OCI-LY7 (cell line): ENCODE measurements at regions not wholly inside any gene's neighbourhood (a gene's known extent, or its start where the extent isn't known, plus 50 kb on each side); places are given as distances from the start of the nearest gene placed in this dataset.

Source experiments
- BruUV-seq: library from RNA; stranded (reverse); fragments of 400-500 nt; replicated peaks from 2 replicates; lab custom pipeline; 2021; lab: Mats Ljungman, UMichigan
- CTCF ChIA-PET: fragments of 300-600 bp; sonication (Branson Sonifier 250); formaldehyde crosslinking; loops from one replicate; lab custom pipeline; 2022; ENCODE audit warnings: antibody characterized with exemption; ENCODE audit not compliant: unreplicated experiment; lab: Charles Lee
- POLR2A ChIA-PET: fragments of 300-600 bp; sonication (Branson Sonifier 250); formaldehyde crosslinking; loops from one replicate; lab custom pipeline; 2022; ENCODE audit warnings: antibody characterized with exemption; lab: Charles Lee
- DNase-seq: peaks from one replicate; pipeline ENCODE4 v3.0.0-alpha.2; 2015; ENCODE audit warnings: low spot score
- H2AFZ ChIP-seq: fragments of 200-600 bp; sonication (generic), shearing (Covaris generic); 2 replicates; pipeline ENCODE4 v1.6.1; 2014; ENCODE audit warnings: mild to moderate bottlenecking, antibody characterized with exemption, low read length, moderate library complexity
- H3K27ac ChIP-seq: fragments of 200-600 bp; sonication (generic); 2 replicates; pipeline ENCODE4 v1.5.1; 2014; ENCODE audit warnings: mixed run types, low read depth, mild to moderate bottlenecking, moderate library complexity, low read length, inconsistent platforms; ENCODE audit not compliant: poor library complexity, severe bottlenecking
- H3K36me3 ChIP-seq: fragments of 200-600 bp; sonication (generic); 2 replicates; pipeline ENCODE4 v1.6.1; 2014; ENCODE audit warnings: mild to moderate bottlenecking, antibody characterized with exemption, low read length, moderate library complexity, mixed read lengths; ENCODE audit not compliant: insufficient read depth
- H3K4me1 ChIP-seq: fragments of 200-600 bp; sonication (generic); 2 replicates; pipeline ENCODE4 v1.5.1; 2014; ENCODE audit warnings: mild to moderate bottlenecking, low read length; ENCODE audit not compliant: insufficient read depth, poor library complexity, severe bottlenecking
- H3K4me2 ChIP-seq: fragments of 200-600 bp; sonication (generic); 2 replicates; pipeline ENCODE4 v1.6.1; 2014; ENCODE audit warnings: mild to moderate bottlenecking, low read length
- H3K4me3 ChIP-seq: fragments of 200-600 bp; sonication (generic); 2 replicates; pipeline ENCODE4 v1.5.1; 2014; ENCODE audit warnings: mild to moderate bottlenecking, low read depth, low read length; ENCODE audit not compliant: poor library complexity, severe bottlenecking
- H3K79me2 ChIP-seq: fragments of 200-600 bp; sonication (generic); 2 replicates; pipeline ENCODE4 v1.6.1; 2016; ENCODE audit warnings: low read depth, mild to moderate bottlenecking, low read length, moderate library complexity, mixed read lengths; ENCODE audit not compliant: insufficient read depth
- H3K9me2 ChIP-seq: fragments of 200-600 bp; sonication (generic); 2 replicates; pipeline ENCODE4 v1.6.1; 2016; ENCODE audit warnings: mild to moderate bottlenecking, low read length, mixed read lengths; ENCODE audit not compliant: insufficient read depth
- H3K9me3 ChIP-seq: fragments of 200-600 bp; sonication (generic); 2 replicates; pipeline ENCODE4 v1.6.1; 2014; ENCODE audit warnings: mild to moderate bottlenecking, mixed run types, low read length, mixed read lengths
- H4K20me1 ChIP-seq: fragments of 200-600 bp; sonication (generic); 2 replicates; pipeline ENCODE4 v1.6.1; 2014; ENCODE audit warnings: mild to moderate bottlenecking, antibody characterized with exemption, low read length, moderate library complexity, mixed read lengths; ENCODE audit not compliant: insufficient read depth
- EZH2phosphoT487 ChIP-seq: fragments of 200-600 bp; sonication (generic); IDR thresholded peaks from 2 replicates; pipeline ENCODE4 v1.6.1; 2018; ENCODE audit warnings: low read depth, borderline replicate concordance, mild to moderate bottlenecking, mixed run types, antibody characterized with exemption, low read length, moderate library complexity, mixed read lengths
- intact Hi-C: fragments of 100-400 bp; cut with micrococcal nuclease; formaldehyde crosslinking; loops from one replicate; pipeline ENCODE4 v1.10.0; 2022; ENCODE audit not compliant: unreplicated experiment
- TF ChIP-seq, protein P1 (sequence below): fragments of 200-600 bp; sonication (generic); conservative IDR thresholded peaks from 2 replicates; pipeline ENCODE4 v1.5.1; 2014; ENCODE audit warnings: mild to moderate bottlenecking, antibody characterized with exemption, low read length, moderate library complexity, mixed read lengths

DNA sequence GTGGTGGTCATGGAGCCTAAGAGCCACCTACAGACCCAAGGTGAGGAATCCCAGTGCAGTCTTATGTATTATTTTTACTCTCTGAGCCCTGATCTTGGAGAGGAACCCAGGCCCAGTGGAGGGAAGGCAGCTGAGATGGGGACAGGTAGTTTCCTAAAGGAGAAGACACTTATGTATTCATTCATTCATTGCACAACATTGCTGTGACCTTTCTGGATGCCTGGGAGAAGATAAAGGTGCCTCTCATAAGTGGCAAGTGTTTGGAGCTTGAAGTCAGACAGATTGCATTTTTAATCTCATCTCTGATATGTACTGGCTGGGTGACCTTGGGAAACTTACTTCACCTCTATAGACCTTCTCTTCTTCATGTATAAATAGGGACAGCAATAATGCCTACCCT, 111.1 kb downstream of the CEBPB start:
- H3K27ac ChIP-seq = no peak overlapping the region
- H3K79me2 ChIP-seq = no peaks in the 10 kb centered on the region
- ChIA-PET CTCF (no interaction called here), POLR2A (interaction anchor here (0.6 kb wide), 1 partner anchor 90 kb away, joined by 7 read pairs; no protein-coding TSS in a partner anchor)
- H3K9me2 ChIP-seq = no peaks in the 10 kb centered on the region
- no peak overlapping the region for H3K4me2 ChIP-seq
- no peaks in the 10 kb centered on the region for H4K20me1 ChIP-seq
- H3K36me3 ChIP-seq = no peaks in the 10 kb centered on the region
- no TSS peak for BruUV-seq
- peaks cover 11% of the 10 kb centered on the region for H3K4me1 ChIP-seq
- no peak overlapping the region for H3K4me3 ChIP-seq
- H2AFZ ChIP-seq = no peak overlapping the region
- H3K9me3 ChIP-seq = no peaks in the 10 kb centered on the region
- DNase-seq = no peak
- intact Hi-C loops = no loop called here
- TF ChIP-seq EZH2phosphoT487 = no peak
- TF ChIP-seq, protein P1, sequence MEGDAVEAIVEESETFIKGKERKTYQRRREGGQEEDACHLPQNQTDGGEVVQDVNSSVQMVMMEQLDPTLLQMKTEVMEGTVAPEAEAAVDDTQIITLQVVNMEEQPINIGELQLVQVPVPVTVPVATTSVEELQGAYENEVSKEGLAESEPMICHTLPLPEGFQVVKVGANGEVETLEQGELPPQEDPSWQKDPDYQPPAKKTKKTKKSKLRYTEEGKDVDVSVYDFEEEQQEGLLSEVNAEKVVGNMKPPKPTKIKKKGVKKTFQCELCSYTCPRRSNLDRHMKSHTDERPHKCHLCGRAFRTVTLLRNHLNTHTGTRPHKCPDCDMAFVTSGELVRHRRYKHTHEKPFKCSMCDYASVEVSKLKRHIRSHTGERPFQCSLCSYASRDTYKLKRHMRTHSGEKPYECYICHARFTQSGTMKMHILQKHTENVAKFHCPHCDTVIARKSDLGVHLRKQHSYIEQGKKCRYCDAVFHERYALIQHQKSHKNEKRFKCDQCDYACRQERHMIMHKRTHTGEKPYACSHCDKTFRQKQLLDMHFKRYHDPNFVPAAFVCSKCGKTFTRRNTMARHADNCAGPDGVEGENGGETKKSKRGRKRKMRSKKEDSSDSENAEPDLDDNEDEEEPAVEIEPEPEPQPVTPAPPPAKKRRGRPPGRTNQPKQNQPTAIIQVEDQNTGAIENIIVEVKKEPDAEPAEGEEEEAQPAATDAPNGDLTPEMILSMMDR = no peak

DNA sequence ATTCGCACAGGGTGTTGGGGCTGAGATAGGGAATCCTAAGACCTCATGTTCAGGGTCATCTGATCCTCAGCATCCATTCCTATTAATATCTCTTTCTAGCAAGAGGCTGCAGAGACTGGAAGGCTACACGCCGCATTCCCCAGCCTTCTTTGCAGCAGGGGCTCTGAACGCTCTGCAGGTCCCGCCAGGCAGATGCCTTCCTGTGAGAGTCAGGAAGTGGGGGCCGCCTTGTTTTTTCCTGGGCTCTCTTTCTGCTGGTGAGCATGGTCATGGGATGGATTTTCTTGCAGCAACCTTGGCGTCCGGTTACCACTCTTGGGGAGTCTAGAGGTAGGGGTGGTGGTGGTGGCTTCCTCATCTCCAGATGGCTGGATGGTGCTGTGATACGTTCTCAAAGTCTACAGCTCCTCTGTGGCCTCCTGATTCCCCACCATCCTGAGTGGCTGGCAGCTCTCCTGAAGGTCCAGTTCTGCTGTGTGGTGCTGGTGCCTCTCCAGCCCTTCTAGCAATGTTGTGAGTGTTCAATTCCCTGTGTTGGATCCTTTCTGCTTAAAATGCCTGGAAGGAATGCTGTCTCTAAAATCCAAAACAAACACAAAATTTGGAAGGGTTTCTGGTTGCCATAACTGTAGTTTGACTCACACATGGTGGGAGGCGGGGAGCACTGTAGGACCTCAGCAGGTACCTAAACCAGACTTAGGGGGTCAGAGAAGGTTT, 111.9 kb downstream of the CEBPB start:
- intact Hi-C loops = no loop called here
- no peak for DNase-seq
- Histone ChIP-seq H3K9me2 (no peaks in the 10 kb centered on the region), H3K4me3 (no peak overlapping the region), H3K4me1 (peaks cover 3% of the 10 kb centered on the region), H3K79me2 (no peaks in the 10 kb centered on the region), H2AFZ (no peak overlapping the region), H3K4me2 (no peak overlapping the region), H3K27ac (no peak overlapping the region), H3K36me3 (no peaks in the 10 kb centered on the region), H3K9me3 (no peaks in the 10 kb centered on the region), H4K20me1 (no peaks in the 10 kb centered on the region)
- ChIA-PET POLR2A (interaction anchor here (0.6 to 0.7 kb wide), 2 partner anchors 40 to 91 kb away, joined by 4 to 7 read pairs; no protein-coding TSS in a partner anchor), CTCF (no interaction called here)
- no peak for TF ChIP-seq EZH2phosphoT487
- TF ChIP-seq, protein P1 = no peak
- no TSS peak for BruUV-seq
